AG04450 (cell line): ENCODE measurements at regions not wholly inside any gene's neighbourhood (a gene's known extent, or its start where the extent isn't known, plus 50 kb on each side); places are given as distances from the start of the nearest gene placed in this dataset.
"Not testable (repeated sequence)": the region's sequence is repeated elsewhere in the genome, so short reads cannot be mapped to it uniquely, and the experiment has no call there.

Source experiments
- CTCF ChIA-PET: fragments of 300-600, 350-600 bp; formaldehyde crosslinking; extraction: SDS; loops from one replicate; lab custom pipeline; 2022; ENCODE audit warnings: antibody characterized with exemption, inconsistent platforms; lab: Charles Lee
- POLR2A ChIA-PET: fragments of 350-600 bp; formaldehyde crosslinking; extraction: SDS; loops from one replicate; lab custom pipeline; 2021; ENCODE audit warnings: antibody characterized with exemption, inconsistent platforms; lab: Yijun Ruan, JAX
- DNase-seq: peaks from one replicate; pipeline ENCODE4 v3.0.0-alpha.2; 2011; ENCODE audit warnings: low read depth, low spot score
- H3K27ac ChIP-seq: one replicate; pipeline ENCODE4 v1.5.1; 2012; ENCODE audit warnings: low read depth, low read length, control low read depth
- H3K27me3 ChIP-seq: one replicate; pipeline ENCODE4 v1.6.0; 2012; ENCODE audit warnings: low read length; ENCODE audit not compliant: control insufficient read depth, insufficient read depth
- H3K4me3 ChIP-seq: 2 replicates; pipeline ENCODE4 v1.5.1; 2011; ENCODE audit warnings: mild to moderate bottlenecking, low read depth, low read length, control low read depth
- H3K9me3 ChIP-seq: 2 replicates; pipeline ENCODE4 v1.5.1; 2012; ENCODE audit warnings: low read length; ENCODE audit not compliant: control insufficient read depth, insufficient read depth
- CTCF ChIP-seq: IDR thresholded peaks from 2 replicates; pipeline ENCODE4 v1.5.1; 2011; ENCODE audit warnings: low read depth, low read length, control low read depth, inconsistent platforms

- no peak for TF ChIP-seq CTCF
- no peak for DNase-seq
- ChIA-PET CTCF (no interaction called here), POLR2A (no interaction called here)
- Histone ChIP-seq H3K27ac (no peak overlapping the region), H3K27me3 (no peaks in the 10 kb centered on the region), H3K9me3 (0 out of 2 replicates have a peak, but pooled peaks cover 3% of the 10 kb centered on the region), H3K4me3 (no peak overlapping the region)
Measured at GRCh38 chr16:59039066-59039720, 305.1 kb upstream of the GOT2 start.

- Histone ChIP-seq H3K4me3 (no peak overlapping the region), H3K27me3 (no peaks in the 10 kb centered on the region), H3K27ac (no peak overlapping the region), H3K9me3 (no peaks in the 10 kb centered on the region)
- DNase-seq, result no peak
- TF ChIP-seq CTCF, result no peak
- ChIA-PET POLR2A (no interaction called here), CTCF (no interaction called here)
Measured at GRCh38 chr16:59030923-59031485, 296.9 kb upstream of the GOT2 start.

DNA sequence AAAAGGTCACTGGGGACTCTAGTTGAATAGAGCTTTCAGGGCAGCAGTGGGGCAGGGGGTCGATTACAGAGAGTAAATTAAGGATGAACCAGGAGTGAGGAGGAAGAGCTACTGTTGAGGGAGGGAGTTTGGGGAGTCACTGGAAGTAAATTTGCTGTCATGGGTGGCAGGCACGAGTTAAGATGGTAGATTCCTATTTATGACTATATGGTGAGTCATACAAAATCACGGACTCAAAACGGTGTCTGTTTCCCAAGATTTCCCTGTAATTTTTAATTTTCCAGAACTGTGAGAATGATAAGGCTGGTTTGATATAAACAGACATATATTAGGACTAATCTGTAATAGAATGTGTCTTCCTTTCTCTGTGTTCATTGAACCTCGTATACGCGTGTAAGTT lies 287.6 kb upstream of the GOT2 start:
- POLR2A ChIA-PET, result no interaction called here
- TF ChIP-seq CTCF, result no peak
- CTCF ChIA-PET, result no interaction called here
- H3K27ac ChIP-seq, result no peak overlapping the region
- no peak overlapping the region for H3K4me3 ChIP-seq
- peaks cover 7% of the 10 kb centered on the region; the same call in 1 of the 2 replicates for H3K9me3 ChIP-seq
- no peaks in the 10 kb centered on the region for H3K27me3 ChIP-seq
- no peak for DNase-seq

DNA sequence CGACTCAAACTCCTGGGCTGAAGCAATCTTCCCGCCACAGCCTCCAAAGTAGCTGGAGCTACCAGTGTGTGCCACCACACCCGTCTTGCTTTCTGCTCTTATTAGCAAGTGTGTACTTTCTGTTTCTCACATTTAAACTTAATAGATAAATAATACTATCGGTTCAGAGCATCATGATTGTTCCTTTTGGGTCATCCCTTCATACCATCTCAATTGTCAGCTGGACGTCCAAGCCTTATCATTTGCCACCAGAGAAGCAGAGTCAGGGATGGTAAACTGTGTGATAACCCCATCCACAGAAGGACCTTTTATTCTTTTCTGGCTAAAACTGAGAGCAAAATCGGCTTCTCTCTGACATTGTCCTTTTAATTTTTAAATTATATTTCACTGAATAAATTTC lies 279.8 kb upstream of the GOT2 start:
- Histone ChIP-seq H3K4me3 (no peak overlapping the region), H3K27me3 (no peaks in the 10 kb centered on the region), H3K9me3 (peaks cover 3% of the 10 kb centered on the region), H3K27ac (no peak overlapping the region)
- DNase-seq, result no peak
- POLR2A ChIA-PET, result no interaction called here
- no peak for TF ChIP-seq CTCF
- CTCF ChIA-PET, result no interaction called here

DNA sequence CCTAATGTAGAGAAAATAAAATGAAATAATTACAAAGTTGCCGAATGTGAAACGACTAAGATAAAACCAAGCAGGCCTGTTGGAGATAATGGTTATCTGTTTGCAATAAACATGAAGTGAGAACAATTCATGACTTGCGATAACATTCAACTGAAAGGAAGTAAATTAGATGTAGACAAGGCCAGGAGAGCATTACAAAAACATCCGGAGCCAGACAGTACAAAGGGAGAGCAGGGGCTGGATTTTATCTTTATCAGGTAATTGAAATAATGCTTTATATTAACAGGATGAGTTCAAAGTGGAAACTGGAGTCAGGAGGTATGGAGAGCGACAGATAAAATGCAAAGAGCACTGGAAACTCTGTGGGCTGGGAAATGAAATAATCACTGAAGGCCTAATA lies 265.6 kb upstream of the GOT2 start:
- ChIA-PET POLR2A (no interaction called here), CTCF (no interaction called here)
- H3K27me3 ChIP-seq, result no peaks in the 10 kb centered on the region
- no peaks in the 10 kb centered on the region; the same call in 1 of the 2 replicates for H3K9me3 ChIP-seq
- TF ChIP-seq CTCF, result no peak
- no peak overlapping the region for H3K27ac ChIP-seq
- no peak overlapping the region for H3K4me3 ChIP-seq
- no peak for DNase-seq

GRCh38 chr16:58992755-58993154 lies 258.6 kb upstream of the GOT2 start:
- DNase-seq, H3K27me3 ChIP-seq, POLR2A ChIA-PET, H3K27ac ChIP-seq, H3K9me3 ChIP-seq, CTCF ChIA-PET, H3K4me3 ChIP-seq: not testable (repeated sequence)

GRCh38 chr16:58983181-58983965 lies 249.3 kb upstream of the GOT2 start:
- H3K27ac ChIP-seq, POLR2A ChIA-PET, DNase-seq, H3K27me3 ChIP-seq, CTCF ChIA-PET, H3K4me3 ChIP-seq: not testable (repeated sequence)
- peaks cover 23% of the 10 kb centered on the region for H3K9me3 ChIP-seq
